GM12874 (cell line): ENCODE measurements at regions not wholly inside any gene's neighbourhood (a gene's known extent, or its start where the extent isn't known, plus 50 kb on each side); places are given as distances from the start of the nearest gene placed in this dataset.

Experiments
- TF ChIP-seq, protein P1 (sequence below): IDR thresholded peaks from 2 replicates; pipeline ENCODE4 v1.5.1; 2011; ENCODE audit warnings: low read depth, mild to moderate bottlenecking, control low read depth, low read length, moderate library complexity; ENCODE audit not compliant: insufficient read depth

GRCh38 chr12:97359021-97359690 is 103.4 kb upstream of the RMST start:
- TF ChIP-seq, protein P1, sequence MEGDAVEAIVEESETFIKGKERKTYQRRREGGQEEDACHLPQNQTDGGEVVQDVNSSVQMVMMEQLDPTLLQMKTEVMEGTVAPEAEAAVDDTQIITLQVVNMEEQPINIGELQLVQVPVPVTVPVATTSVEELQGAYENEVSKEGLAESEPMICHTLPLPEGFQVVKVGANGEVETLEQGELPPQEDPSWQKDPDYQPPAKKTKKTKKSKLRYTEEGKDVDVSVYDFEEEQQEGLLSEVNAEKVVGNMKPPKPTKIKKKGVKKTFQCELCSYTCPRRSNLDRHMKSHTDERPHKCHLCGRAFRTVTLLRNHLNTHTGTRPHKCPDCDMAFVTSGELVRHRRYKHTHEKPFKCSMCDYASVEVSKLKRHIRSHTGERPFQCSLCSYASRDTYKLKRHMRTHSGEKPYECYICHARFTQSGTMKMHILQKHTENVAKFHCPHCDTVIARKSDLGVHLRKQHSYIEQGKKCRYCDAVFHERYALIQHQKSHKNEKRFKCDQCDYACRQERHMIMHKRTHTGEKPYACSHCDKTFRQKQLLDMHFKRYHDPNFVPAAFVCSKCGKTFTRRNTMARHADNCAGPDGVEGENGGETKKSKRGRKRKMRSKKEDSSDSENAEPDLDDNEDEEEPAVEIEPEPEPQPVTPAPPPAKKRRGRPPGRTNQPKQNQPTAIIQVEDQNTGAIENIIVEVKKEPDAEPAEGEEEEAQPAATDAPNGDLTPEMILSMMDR, result no peak

DNA sequence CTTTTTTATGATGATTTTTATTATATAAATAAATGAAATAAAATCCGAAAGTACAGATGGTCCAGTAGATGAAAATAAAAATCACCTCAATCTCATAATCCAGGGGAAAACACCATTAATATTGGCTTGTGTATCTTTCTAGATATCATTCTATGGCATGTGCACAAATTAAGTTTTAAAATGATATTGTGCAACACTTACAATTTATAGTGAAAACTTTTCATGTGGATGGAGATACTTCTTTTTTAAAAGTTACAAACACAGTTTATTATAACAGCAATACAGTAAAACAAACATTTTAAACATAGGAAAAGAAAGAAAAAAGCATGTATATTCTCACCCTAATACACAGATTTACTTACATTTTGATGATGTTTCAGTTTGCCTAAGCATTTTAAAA is 98.9 kb upstream of the RMST start:
- TF ChIP-seq, protein P1, result no peak

DNA sequence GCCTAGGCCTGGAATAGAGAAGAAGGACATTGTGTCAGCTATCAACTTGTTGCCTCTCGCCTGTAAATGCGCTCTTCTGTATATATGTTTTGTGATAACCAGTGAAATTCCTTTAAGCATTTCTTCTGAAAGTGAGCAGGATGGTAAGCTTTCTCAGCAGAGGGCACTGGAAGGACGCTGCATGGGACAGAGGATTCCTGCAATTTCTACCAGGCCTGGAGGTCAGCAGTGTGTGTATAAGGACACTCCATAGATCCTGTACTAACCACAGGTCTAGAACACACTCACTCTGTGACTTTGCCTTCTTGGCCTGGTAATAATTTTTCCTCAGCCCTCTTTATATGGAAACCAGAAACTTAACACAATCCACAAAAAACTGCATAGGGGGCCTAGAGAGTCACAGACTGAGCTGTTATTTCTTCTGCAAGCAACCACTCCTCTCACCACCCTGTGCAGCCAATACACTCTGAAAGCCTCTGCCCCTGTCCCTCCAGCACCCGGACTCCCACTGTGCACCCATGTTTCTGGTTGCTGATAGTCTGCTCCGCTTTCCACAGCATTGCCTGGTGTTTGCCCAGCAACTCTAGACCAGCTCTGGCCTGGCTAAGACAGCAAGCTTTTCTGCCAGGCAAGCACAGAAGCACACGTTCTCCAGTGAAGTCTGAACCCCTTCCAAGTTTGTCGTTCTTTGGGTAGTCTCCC is 94.0 kb upstream of the RMST start:
- TF ChIP-seq, protein P1, result no peak

GRCh38 chr12:97375310-97375709 is 87.3 kb upstream of the RMST start:
- TF ChIP-seq, protein P1, result no peak

DNA sequence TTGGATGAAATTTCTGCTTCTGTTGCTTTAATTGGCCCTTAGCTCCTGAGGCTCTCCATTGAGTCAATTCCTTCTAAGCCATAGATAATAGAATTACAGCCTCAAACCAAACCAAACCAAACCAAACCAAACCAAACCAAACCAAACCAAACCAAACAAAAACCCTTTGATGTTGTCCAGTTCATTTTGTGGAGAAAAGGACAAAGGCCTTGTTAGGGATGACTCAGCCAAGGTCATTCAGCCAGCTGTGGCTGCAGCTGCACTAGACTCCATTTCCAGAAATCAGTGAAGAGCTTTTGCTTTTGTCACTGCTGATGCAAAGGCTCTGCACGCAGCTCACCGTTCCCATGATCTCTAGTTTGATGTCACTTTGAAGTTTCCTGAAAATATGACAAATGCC is 82.2 kb upstream of the RMST start:
- TF ChIP-seq, protein P1, result no peak

DNA sequence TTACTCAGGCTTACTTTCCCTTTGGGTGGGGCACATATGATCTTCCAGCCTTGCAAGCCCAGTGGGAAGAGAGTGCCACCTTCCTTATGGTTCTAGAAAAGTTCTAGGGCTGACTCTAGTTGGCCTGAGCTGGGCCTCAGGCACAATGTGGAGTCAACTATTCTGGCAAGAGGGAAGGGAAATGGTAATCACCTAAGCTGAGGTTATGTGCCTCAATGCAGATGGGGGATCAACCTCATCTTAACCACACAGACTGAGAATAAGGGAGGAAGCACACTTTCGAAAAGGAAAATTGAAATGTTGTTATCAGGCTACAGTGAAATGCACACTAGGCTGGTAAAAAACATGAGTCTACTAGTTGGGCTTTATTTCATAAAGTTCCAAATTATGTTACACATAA is 77.5 kb upstream of the RMST start:
- TF ChIP-seq, protein P1, result no peak

GRCh38 chr12:97386133-97386581 is 76.4 kb upstream of the RMST start:
- TF ChIP-seq, protein P1, result no peak
